LNCaP clone FGC (cell line): ENCODE measurements at regions not wholly inside any gene's neighbourhood (a gene's known extent, or its start where the extent isn't known, plus 50 kb on each side); places are given as distances from the start of the nearest gene placed in this dataset.

Experiments
- DNase-seq: peaks from one replicate; pipeline ENCODE4 v3.0.0-alpha.2; 2011; ENCODE audit warnings: low read depth
- H3K4me3 ChIP-seq: 2 replicates; pipeline ENCODE4 v1.5.1; 2011; ENCODE audit warnings: mild to moderate bottlenecking, low read depth, low read length, control low read depth
- CTCF ChIP-seq: IDR thresholded peaks from 2 replicates; pipeline ENCODE4 v1.5.1; 2012; ENCODE audit warnings: mild to moderate bottlenecking; ENCODE audit not compliant: control insufficient read depth, insufficient read depth; ENCODE audit errors: extremely low read depth

DNA sequence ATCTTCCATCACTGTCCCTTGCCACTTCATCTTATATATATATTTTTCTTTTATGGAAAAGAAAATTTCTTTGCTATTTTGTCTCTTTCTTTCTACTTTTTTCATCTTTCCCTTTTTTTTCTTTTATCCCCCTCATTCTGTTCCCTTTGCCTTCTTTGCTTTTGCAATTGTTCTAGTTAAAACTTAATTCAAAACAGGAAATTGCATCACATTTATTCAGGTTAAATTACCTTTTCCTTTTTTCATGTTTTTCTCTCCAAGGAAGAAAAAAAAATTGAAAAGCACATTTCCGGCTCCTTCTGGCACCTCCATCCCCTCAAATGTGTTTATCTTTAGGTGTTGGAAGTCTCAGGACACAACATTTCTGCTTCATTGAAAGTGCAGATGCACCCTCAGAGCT is 176.9 kb downstream of the FGF1 start:
- no peak for TF ChIP-seq CTCF
- H3K4me3 ChIP-seq = no peak overlapping the region
- DNase-seq = no peak

DNA sequence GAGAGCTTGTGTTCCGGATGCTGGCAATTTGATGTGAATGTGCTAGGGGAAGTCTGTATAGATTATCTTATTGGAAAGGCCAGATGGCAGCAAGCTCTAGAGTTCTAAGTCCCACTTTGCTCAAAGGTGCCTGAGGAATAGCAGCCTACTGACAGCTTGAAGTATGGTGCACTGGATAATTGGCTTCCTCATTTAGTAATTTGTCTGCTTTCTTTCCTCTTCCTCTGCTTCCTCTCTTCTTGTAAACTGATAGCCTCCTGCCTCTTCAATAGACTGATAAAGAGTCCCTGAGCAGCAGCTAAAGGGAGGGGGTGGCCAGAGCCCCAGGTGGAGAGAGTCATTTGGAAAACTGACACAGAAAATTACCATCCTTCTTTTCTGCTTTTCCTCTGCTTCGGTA is 177.3 kb downstream of the FGF1 start:
- TF ChIP-seq CTCF = no peak
- no peak overlapping the region for H3K4me3 ChIP-seq
- DNase-seq = no peak

GRCh38 chr5:142507531-142508372 is 178.1 kb downstream of the FGF1 start:
- TF ChIP-seq CTCF = no peak
- peak; percentile 34 for DNase-seq
- H3K4me3 ChIP-seq = peak overlapping the region; percentile 8; the same call in 1 of the 2 replicates

GRCh38 chr5:142506756-142507155 is 179.1 kb downstream of the FGF1 start:
- no peak for DNase-seq
- H3K4me3 ChIP-seq = no peak overlapping the region
- TF ChIP-seq CTCF = no peak

DNA sequence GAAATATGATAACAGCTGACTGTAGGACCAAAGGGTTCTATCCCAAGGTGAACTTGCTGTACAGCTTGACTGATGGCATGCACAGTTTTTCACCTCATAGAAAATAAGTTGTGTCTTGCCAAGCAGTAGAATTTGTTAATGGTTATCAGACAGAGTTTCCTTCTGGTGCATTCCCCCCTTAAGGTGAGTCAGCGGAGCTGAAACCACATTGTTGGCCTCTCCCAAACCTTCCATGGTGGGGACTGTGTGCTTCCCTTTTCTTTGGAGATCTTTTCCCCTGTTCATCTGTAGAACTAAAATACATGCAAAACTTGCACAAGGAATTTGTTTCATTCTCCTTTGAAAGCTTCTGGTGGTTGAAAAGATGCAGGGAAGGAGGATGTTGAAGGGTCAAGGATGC is 179.8 kb downstream of the FGF1 start:
- no peak overlapping the region for H3K4me3 ChIP-seq
- no peak for TF ChIP-seq CTCF
- DNase-seq = no peak

DNA sequence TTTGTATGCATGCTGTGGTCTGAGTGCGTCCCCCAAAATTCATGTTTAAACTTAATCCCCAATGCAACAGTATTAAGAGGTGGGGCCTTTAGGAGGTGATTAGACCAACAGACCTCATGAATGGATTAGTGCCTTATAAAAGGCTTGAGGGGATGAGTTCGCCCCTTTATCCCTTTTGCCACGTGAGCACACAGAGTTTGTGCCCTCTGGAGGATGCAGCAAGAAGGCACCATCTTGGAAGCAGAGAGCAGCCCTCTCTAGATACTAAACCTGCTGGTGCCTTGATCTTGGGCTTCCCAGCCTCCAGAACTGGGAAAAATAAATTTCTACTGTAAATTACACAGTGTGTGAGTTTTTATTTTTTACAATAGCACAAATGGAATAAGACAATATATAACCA is 177.1 kb upstream of the SPRY4 start:
- TF ChIP-seq CTCF = no peak
- H3K4me3 ChIP-seq = no peak overlapping the region
- DNase-seq = no peak

GRCh38 chr5:142500227-142500905 is 175.5 kb upstream of the SPRY4 start:
- no peak for DNase-seq
- no peak overlapping the region for H3K4me3 ChIP-seq
- no peak for TF ChIP-seq CTCF
